H9 (cell line): ENCODE measurements at regions not wholly inside any gene's neighbourhood (a gene's known extent, or its start where the extent isn't known, plus 50 kb on each side); places are given as distances from the start of the nearest gene placed in this dataset.

Experiments used
- DNase-seq: peaks from one replicate; pipeline ENCODE4 v3.0.0-alpha.2; 2017
- H2AFZ ChIP-seq: one replicate; pipeline ENCODE4 v1.6.1; 2013; ENCODE audit warnings: mild to moderate bottlenecking, low read length, control low read depth, moderate library complexity
- H2AK5ac ChIP-seq: 2 replicates; pipeline ENCODE4 v1.6.1; 2013; ENCODE audit warnings: low read length, control low read depth, mixed read lengths; ENCODE audit not compliant: insufficient read length
- H2BK120ac ChIP-seq: one replicate; pipeline ENCODE4 v1.6.1; 2013; ENCODE audit warnings: low read depth, mild to moderate bottlenecking, low read length, control low read depth, inconsistent platforms; ENCODE audit not compliant: poor library complexity, severe bottlenecking
- H2BK12ac ChIP-seq: 2 replicates; pipeline ENCODE4 v1.6.1; 2013; ENCODE audit warnings: low read length, control low read depth, mixed read lengths, low read depth; ENCODE audit not compliant: insufficient read length
- H2BK15ac ChIP-seq: 2 replicates; pipeline ENCODE4 v1.6.1; 2013; ENCODE audit warnings: low read depth, low read length, control low read depth
- H2BK20ac ChIP-seq: one replicate; pipeline ENCODE4 v1.6.1; 2013; ENCODE audit warnings: low read depth, mild to moderate bottlenecking, low read length, control low read depth, inconsistent platforms; ENCODE audit not compliant: poor library complexity, severe bottlenecking
- H2BK5ac ChIP-seq: 2 replicates; pipeline ENCODE4 v1.6.1; 2013; ENCODE audit warnings: low read length, control low read depth, mixed read lengths; ENCODE audit not compliant: insufficient read length
- H3K14ac ChIP-seq: 2 replicates; pipeline ENCODE4 v1.6.1; 2013; ENCODE audit warnings: low read length, control low read depth; ENCODE audit not compliant: insufficient read depth
- H3K18ac ChIP-seq: 2 replicates; pipeline ENCODE4 v1.6.1; 2013; ENCODE audit warnings: low read depth, mild to moderate bottlenecking, mixed read lengths, low read length, control low read depth; ENCODE audit not compliant: insufficient read length
- H3K23ac ChIP-seq: 2 replicates; pipeline ENCODE4 v1.6.1; 2013; ENCODE audit warnings: low read length, control low read depth, mixed read lengths, low read depth; ENCODE audit not compliant: insufficient read length
- H3K23me2 ChIP-seq: 2 replicates; pipeline ENCODE4 v1.6.1; 2013; ENCODE audit warnings: low read depth, mild to moderate bottlenecking, mixed read lengths, low read length, control low read depth; ENCODE audit not compliant: insufficient read length, poor library complexity, severe bottlenecking
- H3K27ac ChIP-seq: 2 replicates; pipeline ENCODE4 v1.5.1; 2013; ENCODE audit warnings: low read length, control low read depth, mixed read lengths, low read depth; ENCODE audit not compliant: insufficient read length
- H3K27me3 ChIP-seq: 2 replicates; pipeline ENCODE4 v1.6.1; 2013; ENCODE audit warnings: low read length, control low read depth, inconsistent platforms; ENCODE audit not compliant: insufficient read depth
- H3K4ac ChIP-seq: 2 replicates; pipeline ENCODE4 v1.6.1; 2013; ENCODE audit warnings: low read depth, mild to moderate bottlenecking, control low read depth, inconsistent platforms, low read length, moderate library complexity
- H3K4me1 ChIP-seq: 2 replicates; pipeline ENCODE4 v1.6.1; 2013; ENCODE audit warnings: low read length, control low read depth, inconsistent platforms; ENCODE audit not compliant: insufficient read depth
- H3K4me2 ChIP-seq: 2 replicates; pipeline ENCODE4 v1.6.1; 2013; ENCODE audit warnings: low read length, control low read depth, mixed read lengths; ENCODE audit not compliant: insufficient read length, insufficient read depth
- H3K56ac ChIP-seq: 2 replicates; pipeline ENCODE4 v1.6.1; 2013; ENCODE audit warnings: low read depth, mild to moderate bottlenecking, mixed read lengths, low read length, control low read depth; ENCODE audit not compliant: insufficient read length
- H3K79me1 ChIP-seq: 2 replicates; pipeline ENCODE4 v1.6.1; 2013; ENCODE audit warnings: low read depth, mild to moderate bottlenecking, moderate library complexity, low read length, control low read depth, inconsistent platforms; ENCODE audit not compliant: insufficient read depth, poor library complexity, severe bottlenecking
- H3K79me2 ChIP-seq: 2 replicates; pipeline ENCODE4 v1.6.1; 2013; ENCODE audit warnings: low read length, control low read depth, inconsistent platforms; ENCODE audit not compliant: insufficient read depth
- H3K9ac ChIP-seq: 2 replicates; pipeline ENCODE4 v1.6.1; 2013; ENCODE audit warnings: low read length, control low read depth, mixed read lengths; ENCODE audit not compliant: insufficient read length; ENCODE audit errors: extremely low read depth
- H3K9me3 ChIP-seq: one replicate; pipeline ENCODE4 v1.6.1; 2013; ENCODE audit warnings: low read depth, low read length, inconsistent platforms; ENCODE audit not compliant: control insufficient read depth
- H3T11ph ChIP-seq: one replicate; pipeline ENCODE4 v1.6.1; 2013; ENCODE audit warnings: mild to moderate bottlenecking, low read length, control low read depth, inconsistent platforms
- H4K20me1 ChIP-seq: one replicate; pipeline ENCODE4 v1.6.1; 2013; ENCODE audit not compliant: control insufficient read depth, insufficient read length, insufficient read depth
- H4K5ac ChIP-seq: 2 replicates; pipeline ENCODE4 v1.6.1; 2013; ENCODE audit warnings: low read depth, mild to moderate bottlenecking, mixed read lengths, low read length, control low read depth; ENCODE audit not compliant: insufficient read length
- H4K8ac ChIP-seq: replicated peaks from 2 replicates; pipeline ENCODE4 v1.6.1; 2013; ENCODE audit warnings: low read length, control low read depth, mixed read lengths, low read depth; ENCODE audit not compliant: insufficient read length
- H4K91ac ChIP-seq: 2 replicates; pipeline ENCODE4 v1.6.1; 2013; ENCODE audit warnings: low read depth, mild to moderate bottlenecking, moderate library complexity, mixed read lengths, low read length, control low read depth; ENCODE audit not compliant: insufficient read length
- H3K27ac Mint-ChIP-seq, 3 experiments: 2 replicates in 2 of 3; 3 replicates in 1 of 3; pipeline ENCODE4 v1.8.0; 2020 to 2021; ENCODE audit warnings: mixed read lengths in 3 of 3, mild to moderate bottlenecking in 1 of 3, moderate library complexity in 1 of 3
- H3K27me3 Mint-ChIP-seq: 2 replicates; pipeline ENCODE4 v1.8.0; 2021; ENCODE audit warnings: low read depth, mild to moderate bottlenecking, moderate library complexity, mixed read lengths
- H3K36me3 Mint-ChIP-seq, 3 experiments: 2 replicates in 2 of 3; 3 replicates in 1 of 3; pipeline ENCODE4 v1.8.0; 2020 to 2021; ENCODE audit warnings: low read depth in 3 of 3, mixed read lengths in 3 of 3; ENCODE audit not compliant: insufficient read depth in 1 of 3
- H3K4me1 Mint-ChIP-seq, 2 experiments: 2 replicates each; pipeline ENCODE4 v1.8.0; 2020; ENCODE audit warnings: mixed read lengths in 2 of 2
- H3K4me3 Mint-ChIP-seq, 2 experiments: 2 replicates in 1 of 2; 3 replicates in 1 of 2; pipeline ENCODE4 v1.8.0; 2020 to 2021; ENCODE audit warnings: mild to moderate bottlenecking in 2 of 2, mixed read lengths in 2 of 2, moderate library complexity in 1 of 2
- H3K9me3 Mint-ChIP-seq, 2 experiments: 2 replicates in 1 of 2; 3 replicates in 1 of 2; pipeline ENCODE4 v1.8.0; 2020; ENCODE audit warnings: mild to moderate bottlenecking in 2 of 2, mixed read lengths in 2 of 2, moderate library complexity in 1 of 2
- WGBS: extraction: QIAGEN DNeasy Blood & Tissue Kit; methylation state at CpG from one replicate; pipeline ENCODE4 v1.1.7; 2013; ENCODE audit warnings: missing lambda C conversion rate, low lambda C conversion rate, mixed read lengths; ENCODE audit not compliant: insufficient read length; ENCODE audit errors: extremely low coverage; 5-methylcytosine and 5-hydroxymethylcytosine counted together
- TF ChIP-seq, protein P1 (sequence below): fragments of 200-600 bp; sonication (generic); conservative IDR thresholded peaks from 3 replicates; pipeline ENCODE4 v1.8.0; 2021; ENCODE audit warnings: antibody characterized with exemption, mild to moderate bottlenecking

DNA sequence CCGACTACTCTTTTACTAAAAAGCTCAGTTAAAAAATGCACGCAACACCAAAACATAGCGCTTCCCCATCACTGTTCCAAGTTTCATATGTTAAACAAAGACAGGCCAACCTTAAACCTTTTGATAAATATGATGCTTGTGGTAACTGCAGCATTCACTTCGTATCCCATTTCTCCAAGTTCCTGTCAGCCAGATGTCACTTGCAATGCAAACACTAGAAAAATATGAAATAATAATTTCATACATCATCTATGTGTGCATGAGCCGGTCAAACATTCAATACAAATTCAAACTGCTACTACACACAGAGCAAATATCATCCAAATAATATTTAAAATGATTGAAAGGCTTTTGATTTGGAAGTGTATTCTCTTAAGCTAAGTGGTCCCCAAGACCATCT, 636.5 kb downstream of the LMO4 start:
- Histone ChIP-seq H3K23ac (no peak overlapping the region), H3T11ph (no peak overlapping the region), H3K14ac (no peak overlapping the region), H2BK5ac (no peak overlapping the region), H2AK5ac (no peak overlapping the region), H2BK12ac (no peak overlapping the region), H3K9ac (no peak overlapping the region), H2AFZ (no peak overlapping the region), H3K56ac (no peak overlapping the region), H3K4me2 (no peak overlapping the region), H3K4me1 (peaks cover 6% of the 10 kb centered on the region; the same call in 1 of the 2 replicates), H3K27me3 (no peaks in the 10 kb centered on the region), H4K20me1 (no peaks in the 10 kb centered on the region), H3K27ac (no peak overlapping the region), H2BK15ac (no peak overlapping the region), H4K91ac (no peak overlapping the region), H3K4ac (no peak overlapping the region), H3K23me2 (no peaks in the 10 kb centered on the region), H3K79me1 (no peaks in the 10 kb centered on the region), H3K9me3 (no peaks in the 10 kb centered on the region), H4K5ac (no peak overlapping the region), H3K79me2 (no peaks in the 10 kb centered on the region), H2BK20ac (no peak overlapping the region), H4K8ac (no peak overlapping the region), H2BK120ac (no peak overlapping the region), H3K18ac (no peak overlapping the region)
- no peak overlapping the region for H3K27ac Mint-ChIP-seq
- DNase-seq = no peak
- no CpG with 5 or more reads among the region's 5 CpGs for WGBS
- peaks cover 17% of the 10 kb centered on the region in 2 experiments for H3K4me1 Mint-ChIP-seq
- H3K27me3 Mint-ChIP-seq = no peaks in the 10 kb centered on the region
- TF ChIP-seq, protein P1, sequence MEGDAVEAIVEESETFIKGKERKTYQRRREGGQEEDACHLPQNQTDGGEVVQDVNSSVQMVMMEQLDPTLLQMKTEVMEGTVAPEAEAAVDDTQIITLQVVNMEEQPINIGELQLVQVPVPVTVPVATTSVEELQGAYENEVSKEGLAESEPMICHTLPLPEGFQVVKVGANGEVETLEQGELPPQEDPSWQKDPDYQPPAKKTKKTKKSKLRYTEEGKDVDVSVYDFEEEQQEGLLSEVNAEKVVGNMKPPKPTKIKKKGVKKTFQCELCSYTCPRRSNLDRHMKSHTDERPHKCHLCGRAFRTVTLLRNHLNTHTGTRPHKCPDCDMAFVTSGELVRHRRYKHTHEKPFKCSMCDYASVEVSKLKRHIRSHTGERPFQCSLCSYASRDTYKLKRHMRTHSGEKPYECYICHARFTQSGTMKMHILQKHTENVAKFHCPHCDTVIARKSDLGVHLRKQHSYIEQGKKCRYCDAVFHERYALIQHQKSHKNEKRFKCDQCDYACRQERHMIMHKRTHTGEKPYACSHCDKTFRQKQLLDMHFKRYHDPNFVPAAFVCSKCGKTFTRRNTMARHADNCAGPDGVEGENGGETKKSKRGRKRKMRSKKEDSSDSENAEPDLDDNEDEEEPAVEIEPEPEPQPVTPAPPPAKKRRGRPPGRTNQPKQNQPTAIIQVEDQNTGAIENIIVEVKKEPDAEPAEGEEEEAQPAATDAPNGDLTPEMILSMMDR = no peak
- H3K4me3 Mint-ChIP-seq = no peak overlapping the region
- H3K36me3 Mint-ChIP-seq = no peaks in the 10 kb centered on the region
- no peaks in the 10 kb centered on the region for H3K9me3 Mint-ChIP-seq
